Osteoblast (primary cell): ENCODE measurements at regions not wholly inside any gene's neighbourhood (a gene's known extent, or its start where the extent isn't known, plus 50 kb on each side); places are given as distances from the start of the nearest gene placed in this dataset.

Experiments used
- DNase-seq: peaks from one replicate; pipeline ENCODE4 v3.0.0; 2011; ENCODE audit warnings: low spot score, mixed read lengths; ENCODE audit not compliant: insufficient read length; ENCODE audit errors: missing footprints
- H2AFZ ChIP-seq: 2 replicates; pipeline ENCODE4 v1.6.0; 2011; ENCODE audit warnings: mild to moderate bottlenecking, low read length
- H3K27ac ChIP-seq: 2 replicates; pipeline ENCODE4 v1.5.1; 2011; ENCODE audit warnings: mild to moderate bottlenecking, low read depth, low read length, moderate library complexity
- H3K27me3 ChIP-seq: 2 replicates; pipeline ENCODE4 v1.6.0; 2012; ENCODE audit warnings: mild to moderate bottlenecking, control low read depth, inconsistent platforms, low read length, moderate library complexity; ENCODE audit not compliant: insufficient read depth
- H3K36me3 ChIP-seq: 2 replicates; pipeline ENCODE4 v1.5.1; 2011; ENCODE audit warnings: mild to moderate bottlenecking, low read length, control low read depth, moderate library complexity; ENCODE audit not compliant: insufficient read depth
- H3K4me1 ChIP-seq: 2 replicates; pipeline ENCODE4 v1.5.1; 2011; ENCODE audit warnings: mild to moderate bottlenecking, low read length, control low read depth, moderate library complexity; ENCODE audit not compliant: insufficient read depth
- H3K4me2 ChIP-seq: 2 replicates; pipeline ENCODE4 v1.6.0; 2011; ENCODE audit warnings: mild to moderate bottlenecking, low read length; ENCODE audit not compliant: insufficient read depth
- H3K4me3 ChIP-seq: fragments of 200-600 bp; sonication (generic); 3 replicates; pipeline ENCODE4 v1.5.1; 2012; ENCODE audit warnings: mild to moderate bottlenecking, low read length, inconsistent platforms; ENCODE audit not compliant: insufficient read depth
- H3K79me2 ChIP-seq: 2 replicates; pipeline ENCODE4 v1.6.0; 2012; ENCODE audit warnings: mild to moderate bottlenecking, low read length, control low read depth, inconsistent platforms; ENCODE audit not compliant: insufficient read depth
- H3K9me3 ChIP-seq: 2 replicates; pipeline ENCODE4 v1.5.1; 2011; ENCODE audit warnings: low read depth, low read length, control low read depth
- H4K20me1 ChIP-seq: 2 replicates; pipeline ENCODE4 v1.6.0; 2012; ENCODE audit warnings: mild to moderate bottlenecking, low read length, control low read depth; ENCODE audit not compliant: insufficient read depth
- TF ChIP-seq, protein P1 (sequence below): IDR thresholded peaks from 2 replicates; pipeline ENCODE4 v1.5.1; 2011; ENCODE audit warnings: mild to moderate bottlenecking, low read depth, low read length, moderate library complexity; ENCODE audit errors: extremely low read depth

DNA sequence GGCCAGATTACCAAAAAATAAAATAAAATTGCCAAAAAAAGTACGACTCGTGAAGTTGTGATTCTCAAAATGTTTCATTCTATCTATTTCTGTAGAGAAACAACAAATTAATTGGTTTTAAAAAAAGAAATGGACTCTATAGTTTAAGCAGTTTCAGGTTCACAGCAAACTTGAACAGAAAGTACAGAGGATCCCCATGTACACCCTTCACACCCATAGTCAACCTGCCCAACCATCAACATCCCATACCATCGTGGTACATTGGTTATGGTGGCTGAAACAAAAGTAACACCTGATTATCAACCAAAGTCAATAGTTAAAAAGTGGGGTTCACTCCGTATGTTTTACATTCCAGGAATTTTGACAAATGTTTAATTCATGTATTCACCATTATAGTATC is 496.1 kb downstream of the ANKRD7 start:
- Histone ChIP-seq H2AFZ (no peak overlapping the region), H3K9me3 (peaks cover 2% of the 10 kb centered on the region), H3K4me1 (no peaks in the 10 kb centered on the region), H3K79me2 (no peaks in the 10 kb centered on the region), H3K27me3 (no peaks in the 10 kb centered on the region), H4K20me1 (no peaks in the 10 kb centered on the region), H3K4me3 (no peak overlapping the region), H3K36me3 (no peaks in the 10 kb centered on the region), H3K27ac (no peak overlapping the region), H3K4me2 (no peak overlapping the region)
- DNase-seq = no peak
- TF ChIP-seq, protein P1, sequence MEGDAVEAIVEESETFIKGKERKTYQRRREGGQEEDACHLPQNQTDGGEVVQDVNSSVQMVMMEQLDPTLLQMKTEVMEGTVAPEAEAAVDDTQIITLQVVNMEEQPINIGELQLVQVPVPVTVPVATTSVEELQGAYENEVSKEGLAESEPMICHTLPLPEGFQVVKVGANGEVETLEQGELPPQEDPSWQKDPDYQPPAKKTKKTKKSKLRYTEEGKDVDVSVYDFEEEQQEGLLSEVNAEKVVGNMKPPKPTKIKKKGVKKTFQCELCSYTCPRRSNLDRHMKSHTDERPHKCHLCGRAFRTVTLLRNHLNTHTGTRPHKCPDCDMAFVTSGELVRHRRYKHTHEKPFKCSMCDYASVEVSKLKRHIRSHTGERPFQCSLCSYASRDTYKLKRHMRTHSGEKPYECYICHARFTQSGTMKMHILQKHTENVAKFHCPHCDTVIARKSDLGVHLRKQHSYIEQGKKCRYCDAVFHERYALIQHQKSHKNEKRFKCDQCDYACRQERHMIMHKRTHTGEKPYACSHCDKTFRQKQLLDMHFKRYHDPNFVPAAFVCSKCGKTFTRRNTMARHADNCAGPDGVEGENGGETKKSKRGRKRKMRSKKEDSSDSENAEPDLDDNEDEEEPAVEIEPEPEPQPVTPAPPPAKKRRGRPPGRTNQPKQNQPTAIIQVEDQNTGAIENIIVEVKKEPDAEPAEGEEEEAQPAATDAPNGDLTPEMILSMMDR = no peak

DNA sequence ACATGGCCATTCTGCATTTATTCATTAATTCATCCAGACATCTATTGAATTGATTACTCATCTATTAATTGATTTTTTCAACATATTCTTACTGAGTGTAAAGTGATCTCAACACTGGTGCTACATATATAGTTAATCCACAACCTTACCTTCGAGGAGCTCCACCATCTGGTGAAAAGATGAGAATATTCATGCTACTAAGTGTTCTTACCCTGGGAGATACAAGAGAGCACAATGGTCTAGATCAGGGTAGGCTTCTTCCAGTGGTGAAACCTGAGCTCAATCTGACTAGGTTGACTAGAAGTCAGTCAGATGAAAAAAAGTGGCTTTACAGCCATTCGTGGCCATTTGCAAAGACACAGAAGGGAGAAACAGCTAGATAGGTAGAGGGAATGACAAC is 507.4 kb downstream of the ANKRD7 start:
- Histone ChIP-seq H3K27ac (no peak overlapping the region), H3K4me3 (no peak overlapping the region), H3K27me3 (no peaks in the 10 kb centered on the region), H2AFZ (no peak overlapping the region), H3K36me3 (no peaks in the 10 kb centered on the region), H3K79me2 (no peaks in the 10 kb centered on the region), H3K9me3 (peaks cover 4% of the 10 kb centered on the region), H3K4me2 (no peak overlapping the region), H4K20me1 (no peaks in the 10 kb centered on the region), H3K4me1 (no peaks in the 10 kb centered on the region)
- TF ChIP-seq, protein P1 = no peak
- no peak for DNase-seq

DNA sequence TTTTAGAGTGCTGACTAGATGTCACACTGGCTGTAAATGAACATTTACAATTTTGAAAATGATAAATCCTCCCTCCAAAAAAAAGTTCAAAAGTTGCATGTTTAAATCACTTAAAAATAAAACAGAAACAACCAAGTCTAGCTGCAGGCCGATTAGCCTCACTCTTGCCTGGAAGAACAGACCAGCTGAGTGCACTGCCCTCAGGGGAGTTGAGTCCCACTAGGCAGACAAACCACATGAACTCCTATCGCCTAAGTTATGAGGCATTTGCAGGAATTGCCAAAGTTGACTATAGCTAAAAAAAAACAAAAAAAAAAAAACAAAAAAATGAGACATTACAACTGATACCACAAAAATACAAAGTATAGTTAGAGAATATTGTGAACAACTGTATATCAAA is 510.0 kb downstream of the ANKRD7 start:
- H3K27ac ChIP-seq = no peak overlapping the region
- no peaks in the 10 kb centered on the region for H3K4me1 ChIP-seq
- H3K79me2 ChIP-seq = no peaks in the 10 kb centered on the region
- no peak overlapping the region for H3K4me3 ChIP-seq
- TF ChIP-seq, protein P1 = no peak
- no peaks in the 10 kb centered on the region for H3K27me3 ChIP-seq
- no peak overlapping the region for H2AFZ ChIP-seq
- H4K20me1 ChIP-seq = no peaks in the 10 kb centered on the region
- no peak for DNase-seq
- H3K4me2 ChIP-seq = no peak overlapping the region
- no peaks in the 10 kb centered on the region for H3K9me3 ChIP-seq
- no peaks in the 10 kb centered on the region for H3K36me3 ChIP-seq

DNA sequence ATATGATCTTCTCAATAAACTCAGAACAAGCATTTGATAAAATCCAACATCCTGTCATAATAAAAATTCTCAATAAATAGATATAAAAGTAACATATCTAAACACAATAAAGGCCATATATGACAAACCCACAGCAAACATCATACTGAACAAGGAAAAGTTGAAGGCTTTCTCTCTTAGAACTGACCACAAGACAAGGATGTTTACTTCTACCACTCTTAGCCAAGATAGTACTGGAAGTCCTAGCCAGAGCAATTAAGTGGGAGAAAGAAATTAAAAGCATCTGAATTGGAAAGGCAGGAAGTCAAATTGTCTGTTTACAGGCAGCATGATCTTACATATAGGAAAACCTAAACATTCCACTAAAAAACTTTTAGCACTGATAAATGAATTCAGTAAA is 510.9 kb downstream of the ANKRD7 start:
- no peak for DNase-seq
- Histone ChIP-seq H3K36me3 (no peaks in the 10 kb centered on the region), H3K4me1 (no peaks in the 10 kb centered on the region), H3K9me3 (no peaks in the 10 kb centered on the region), H3K79me2 (no peaks in the 10 kb centered on the region), H3K27me3 (no peaks in the 10 kb centered on the region), H3K4me2 (no peak overlapping the region), H3K27ac (no peak overlapping the region), H2AFZ (no peak overlapping the region), H4K20me1 (no peaks in the 10 kb centered on the region), H3K4me3 (no peak overlapping the region)
- TF ChIP-seq, protein P1 = no peak
